ENCODE measurements at regions not wholly inside any gene's neighbourhood (a gene's known extent, or its start where the extent isn't known, plus 50 kb on each side); places are given as distances from the start of the nearest gene placed in this dataset.
"Not testable (repeated sequence)": the region's sequence is repeated elsewhere in the genome, so short reads cannot be mapped to it uniquely, and the experiment has no call there.

GRCh38 chr6:74585753-74586152, 620.1 kb downstream of the COL12A1 start:
- DNase-seq (ENCODE audit: low spot score): no peak

- DNase-seq (ENCODE audit: low spot score): no peak
These were observed 624.2 kb downstream of the COL12A1 start for GRCh38 chr6:74581681-74582080.

- DNase-seq (ENCODE audit: low spot score): no peak
These were observed 626.1 kb downstream of the COL12A1 start for GRCh38 chr6:74579794-74580193.

DNA sequence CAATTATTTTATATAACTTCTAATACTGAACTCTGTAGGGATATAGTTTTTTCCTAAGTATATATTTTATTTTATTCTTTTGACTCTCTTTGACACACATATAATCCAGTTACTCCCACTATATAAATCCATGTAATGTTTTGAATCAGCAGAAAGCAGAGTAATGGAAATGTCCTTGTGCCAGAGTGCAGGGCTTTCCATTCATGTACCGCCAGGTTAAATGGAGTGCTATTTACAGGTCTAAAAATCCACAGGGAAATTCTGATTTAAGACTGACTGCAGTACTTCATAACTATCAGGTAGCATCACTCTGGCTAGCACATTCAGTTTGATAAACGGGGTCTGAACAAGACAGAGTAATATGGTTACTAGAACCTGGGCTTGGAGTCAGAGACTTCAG, 626.8 kb downstream of the COL12A1 start:
- DNase-seq (ENCODE audit: low spot score): no peak

DNA sequence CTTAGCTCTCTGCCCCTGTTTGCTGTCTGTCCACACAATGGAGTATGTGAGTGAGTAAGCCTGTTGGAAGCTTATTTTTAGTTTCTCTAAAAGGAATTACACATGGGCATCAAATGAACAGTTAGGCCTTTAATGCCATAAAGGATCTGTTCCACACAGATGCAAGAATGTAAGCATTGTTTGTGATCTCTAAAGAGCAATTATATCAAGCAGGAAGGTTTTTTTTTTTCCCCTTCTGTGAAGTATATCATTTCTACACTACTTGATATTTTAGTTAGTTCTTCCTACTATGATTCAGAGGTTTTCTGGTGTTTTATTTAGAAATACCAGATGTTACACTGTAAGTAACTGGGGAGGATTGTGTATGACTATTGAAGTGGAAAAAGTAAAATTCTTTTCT, 627.5 kb downstream of the COL12A1 start:
- DNase-seq (ENCODE audit: low spot score): no peak

DNA sequence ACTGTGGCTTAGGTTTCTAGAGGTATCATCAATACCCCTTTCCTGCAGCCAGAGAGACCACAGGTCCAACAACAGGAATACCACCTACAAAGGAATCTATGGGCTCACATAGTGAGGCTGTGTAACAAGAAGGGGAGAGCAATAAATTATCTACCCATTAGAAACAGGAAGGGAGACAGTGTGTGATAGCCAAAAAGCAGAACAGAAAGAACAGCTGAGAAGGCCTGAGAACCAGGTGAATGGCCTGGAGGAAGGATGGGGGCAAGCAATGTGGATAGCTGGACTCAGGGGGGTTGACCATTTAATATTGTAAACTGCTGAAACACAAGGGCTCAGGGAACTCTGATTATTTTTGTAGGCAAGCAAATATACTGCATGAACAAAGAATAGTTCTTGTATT, 628.2 kb downstream of the COL12A1 start:
- no peak for DNase-seq (ENCODE audit: low spot score)

DNA sequence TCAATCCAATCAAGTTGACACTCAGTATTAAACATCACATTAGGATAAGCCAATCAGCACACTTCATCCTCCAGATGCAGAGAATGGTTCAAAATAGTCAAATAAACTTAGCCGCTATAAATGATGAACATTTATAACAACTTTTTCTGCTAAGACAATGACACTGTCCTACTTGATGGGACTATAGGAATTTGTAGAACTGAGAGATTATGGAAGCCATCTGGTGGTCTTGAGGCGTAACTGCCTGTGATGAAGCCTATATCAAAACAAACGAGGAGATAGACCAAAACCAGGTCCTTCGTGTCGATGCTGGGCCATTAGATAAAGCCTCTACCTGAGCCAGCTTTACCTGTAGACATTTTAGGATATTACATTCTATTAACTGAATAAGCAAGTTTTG, 631.1 kb downstream of the COL12A1 start:
- peak; percentile 12 for DNase-seq (ENCODE audit: low spot score)

DNA sequence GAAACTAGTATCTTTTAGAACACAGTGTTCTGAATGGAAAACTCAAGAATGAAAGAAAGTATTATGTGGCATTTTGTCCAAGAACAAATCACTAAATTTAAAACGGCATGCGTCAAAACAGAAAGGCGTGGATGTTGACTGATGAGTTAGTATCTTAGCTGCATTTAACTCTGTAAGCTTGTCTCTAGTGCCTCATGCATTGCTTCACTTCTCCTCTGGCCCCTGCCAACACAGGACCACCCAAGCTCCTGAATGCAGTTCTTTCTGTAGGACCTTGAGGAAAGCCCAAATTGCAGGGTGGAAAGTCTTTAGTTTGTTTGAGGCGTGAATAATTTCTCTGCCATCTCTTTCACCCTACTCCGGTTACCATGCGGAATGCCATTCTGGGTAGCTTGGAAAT, 632.2 kb downstream of the COL12A1 start:
- no peak for DNase-seq (ENCODE audit: low spot score)

DNA sequence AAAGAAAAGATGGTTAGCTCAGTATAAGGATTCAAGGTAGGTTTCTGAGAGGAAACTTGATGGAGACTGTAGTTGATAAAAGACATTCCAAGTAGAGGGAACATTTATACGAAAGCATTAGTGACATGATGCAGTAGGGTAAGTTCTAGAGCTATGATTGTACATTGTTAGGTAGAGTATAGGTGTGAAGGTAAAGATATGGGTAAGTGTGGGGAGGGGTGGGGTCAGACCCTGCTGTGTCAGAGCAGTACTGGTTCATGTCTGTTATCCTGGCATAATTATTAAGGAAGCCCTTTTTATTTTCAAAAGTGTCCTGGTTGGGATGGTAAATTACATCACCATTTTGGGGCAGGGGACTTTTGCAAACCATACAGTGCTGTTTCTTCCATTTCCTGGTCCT, 635.8 kb downstream of the COL12A1 start:
- no peak for DNase-seq (ENCODE audit: low spot score)

DNA sequence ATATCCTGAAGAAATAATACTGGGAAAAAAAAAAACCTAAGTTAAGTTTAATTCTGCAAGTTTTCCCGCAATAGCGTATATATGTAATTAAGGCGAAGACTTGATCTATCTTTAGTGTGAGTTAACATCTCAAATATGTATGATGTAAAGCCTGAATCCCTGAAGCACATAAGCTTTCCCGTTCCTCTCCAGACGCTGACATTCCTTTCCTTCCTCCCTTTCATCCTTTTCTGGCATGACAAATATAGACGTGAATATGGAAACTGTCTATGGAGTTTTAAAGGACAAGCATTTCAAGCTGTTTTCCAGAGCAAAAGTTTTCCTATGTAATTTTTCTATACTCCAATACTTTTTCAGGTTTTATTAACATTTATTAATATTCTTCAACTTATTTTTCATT, 637.0 kb downstream of the COL12A1 start:
- no peak for DNase-seq (ENCODE audit: low spot score)

GRCh38 chr6:74567923-74568290, 637.9 kb downstream of the COL12A1 start:
- not testable (repeated sequence) for DNase-seq (ENCODE audit: low spot score)

DNA sequence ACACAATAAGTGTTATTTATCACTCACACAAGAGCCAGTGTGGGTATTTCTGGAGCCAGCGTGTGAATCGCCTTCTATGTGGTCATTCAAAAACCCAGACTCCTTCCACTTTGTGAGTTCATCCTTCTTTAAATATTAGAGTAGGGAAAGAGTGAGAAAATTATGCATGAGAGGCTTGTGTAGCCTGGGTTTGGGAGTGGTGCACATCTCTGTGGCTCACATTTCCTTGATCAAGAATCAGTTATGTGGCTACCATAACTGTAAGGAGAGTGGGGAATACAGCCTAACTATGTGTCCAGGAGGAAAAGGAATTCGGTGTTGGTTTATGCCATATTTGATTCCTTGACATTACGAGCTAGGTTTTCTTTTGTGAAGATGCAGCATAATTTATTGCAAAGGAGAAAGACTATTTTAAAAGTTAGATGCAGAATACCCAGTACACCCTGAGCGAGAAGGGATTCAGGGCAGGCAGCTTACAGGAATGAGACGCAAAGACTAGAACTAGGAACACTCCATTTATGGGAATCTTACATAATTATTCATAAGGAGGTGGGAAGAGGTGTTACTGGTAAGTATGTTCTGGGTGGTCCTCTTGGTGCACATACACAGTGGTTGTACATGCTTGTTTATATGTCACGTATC, 638.5 kb downstream of the COL12A1 start:
- DNase-seq (ENCODE audit: low spot score): no peak

GRCh38 chr6:74557236-74557635, 648.6 kb downstream of the COL12A1 start:
- DNase-seq (ENCODE audit: low spot score): no peak

DNA sequence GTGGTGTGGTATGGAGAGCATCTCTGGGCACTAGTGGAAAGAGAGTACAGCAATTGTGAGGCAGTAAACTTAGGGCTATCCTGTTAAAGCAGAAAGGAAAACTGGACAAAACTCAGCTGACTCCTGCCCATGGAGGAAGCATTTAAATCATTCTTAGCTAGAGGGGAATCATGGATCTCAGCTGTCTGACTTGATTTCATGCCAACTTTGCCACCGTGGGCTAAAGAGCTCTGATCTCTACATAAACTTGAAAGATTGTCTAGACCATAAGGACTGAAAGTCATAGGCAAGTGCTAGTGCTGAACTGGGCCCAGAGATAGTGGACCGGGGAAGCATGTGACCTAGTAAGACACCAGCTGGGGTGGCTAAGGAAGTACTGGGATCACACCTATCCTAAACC, 651.8 kb downstream of the COL12A1 start:
- DNase-seq (ENCODE audit: low spot score): no peak

GRCh38 chr6:74551896-74552295, 654.0 kb downstream of the COL12A1 start:
- DNase-seq (ENCODE audit: low spot score): no peak

- DNase-seq (ENCODE audit: low spot score): no peak
These were observed 655.0 kb downstream of the COL12A1 start for GRCh38 chr6:74550821-74551220.

DNA sequence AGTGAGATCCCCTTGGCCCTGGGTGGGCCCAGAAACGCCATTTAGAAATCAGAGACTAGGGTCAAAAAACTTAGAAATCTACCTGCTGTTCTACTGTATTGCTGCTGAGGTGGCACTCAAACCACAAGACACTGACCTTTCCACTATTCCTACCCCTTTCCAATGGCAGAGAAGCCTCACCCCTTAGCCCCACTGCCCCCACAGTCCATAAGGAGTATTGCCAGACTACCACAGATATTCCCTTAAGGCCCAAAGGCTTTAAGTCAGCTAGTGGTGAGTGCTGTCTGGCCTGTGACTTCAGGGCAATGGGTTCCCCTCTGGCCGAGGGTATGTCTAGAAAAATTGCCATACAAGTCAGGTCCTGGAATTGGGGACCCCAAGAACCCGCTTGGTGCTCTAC, 656.1 kb downstream of the COL12A1 start:
- no peak for DNase-seq (ENCODE audit: low spot score)

- DNase-seq (ENCODE audit: low spot score): no peak
These were observed 671.2 kb downstream of the COL12A1 start for GRCh38 chr6:74534465-74535211.

DNA sequence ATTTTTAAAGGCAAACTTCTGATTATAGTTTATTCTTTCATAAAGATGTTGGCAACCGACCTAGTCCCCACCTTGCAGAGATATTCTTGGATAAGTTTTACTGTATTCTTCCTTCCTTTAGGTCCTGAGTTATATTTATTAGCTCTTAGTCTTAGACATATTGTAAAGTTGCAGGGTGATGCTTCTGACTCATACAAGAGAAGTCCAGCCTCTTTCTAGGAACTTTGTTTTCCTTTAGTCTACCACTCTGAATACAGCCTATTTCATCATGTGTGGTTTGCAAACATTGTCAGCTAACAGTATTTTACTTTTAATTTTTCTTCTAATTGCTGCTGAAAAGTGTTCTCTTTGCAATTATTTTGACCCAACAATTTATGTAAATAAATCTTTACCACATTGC, 686.7 kb downstream of the COL12A1 start:
- peak; percentile 21 for DNase-seq (ENCODE audit: low spot score)

DNA sequence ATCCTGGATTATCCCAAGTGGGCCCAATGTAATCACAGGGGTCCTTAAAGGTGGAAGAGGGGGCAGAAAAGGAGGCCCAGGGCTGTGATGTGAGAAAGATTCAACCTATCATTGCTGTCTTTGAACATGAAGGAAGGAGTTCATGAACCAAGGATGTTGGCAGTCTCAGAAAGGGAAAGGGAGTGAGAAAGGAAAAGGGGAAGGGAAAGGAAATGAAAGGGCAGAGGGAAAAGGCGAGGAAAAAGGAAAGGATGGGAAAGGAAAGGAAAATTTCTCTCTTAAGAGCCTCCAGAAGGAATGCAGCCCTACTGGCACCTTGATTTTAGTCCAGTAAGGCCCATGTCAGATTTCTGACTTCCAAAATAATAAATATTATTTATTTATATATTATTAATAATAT, 687.8 kb downstream of the COL12A1 start:
- no peak for DNase-seq (ENCODE audit: low spot score)

- DNase-seq (ENCODE audit: low spot score): no peak
These were observed 695.0 kb downstream of the COL12A1 start for GRCh38 chr6:74510878-74511277.

- no peak for DNase-seq (ENCODE audit: low spot score)
These were observed 698.2 kb downstream of the COL12A1 start for GRCh38 chr6:74507649-74508048.

- DNase-seq (ENCODE audit: low spot score): no peak
These were observed 700.5 kb downstream of the COL12A1 start for GRCh38 chr6:74505391-74505790.

DNA sequence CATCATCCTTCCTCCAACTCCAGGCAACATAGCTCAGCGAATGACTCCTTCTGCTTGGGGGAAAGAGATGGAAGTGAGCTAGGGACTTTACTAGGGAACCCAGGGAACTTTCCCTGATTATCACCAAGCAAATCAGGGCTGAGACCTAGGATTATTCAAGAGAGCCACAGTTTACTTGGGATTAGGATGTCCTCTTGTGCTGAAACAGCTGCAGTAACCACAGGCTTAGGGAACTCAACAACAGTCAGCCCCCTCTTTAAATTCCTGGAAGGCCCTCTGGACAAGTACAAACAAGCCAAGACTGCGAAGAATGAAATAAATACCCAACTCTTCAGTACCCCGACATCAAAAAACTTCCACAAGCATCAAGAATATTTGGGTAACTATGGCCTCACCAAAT, 700.9 kb downstream of the COL12A1 start:
- no peak for DNase-seq (ENCODE audit: low spot score)

Data from A172 (cell line).